ENCODE measurements at regions not wholly inside any gene's neighbourhood (a gene's known extent, or its start where the extent isn't known, plus 50 kb on each side); places are given as distances from the start of the nearest gene placed in this dataset.

- no peak for DNase-seq
These were observed 261.7 kb downstream of the GPD2 start for GRCh38 chr2:156697906-156698305.

GRCh38 chr2:156700681-156701080 is 264.5 kb downstream of the GPD2 start:
- no peak for DNase-seq

- no peak for DNase-seq
These were observed 266.4 kb downstream of the GPD2 start for GRCh38 chr2:156702541-156702940.

- no peak for DNase-seq
These were observed 267.5 kb downstream of the GPD2 start for GRCh38 chr2:156703642-156704041.

GRCh38 chr2:156704132-156704531 is 268.0 kb downstream of the GPD2 start:
- no peak for DNase-seq

- no peak for DNase-seq
These were observed 268.4 kb downstream of the GPD2 start for GRCh38 chr2:156704617-156705016.

GRCh38 chr2:156706576-156706975 is 270.4 kb downstream of the GPD2 start:
- DNase-seq: no peak

- no peak for DNase-seq
These were observed 271.9 kb downstream of the GPD2 start for GRCh38 chr2:156708051-156708450.

GRCh38 chr2:156709091-156709490 is 272.9 kb downstream of the GPD2 start:
- no peak for DNase-seq

- no peak for DNase-seq
These were observed 282.9 kb downstream of the GPD2 start for GRCh38 chr2:156719036-156719435.

- DNase-seq: no peak
These were observed 291.7 kb downstream of the GPD2 start for GRCh38 chr2:156727867-156728266.

- DNase-seq: no peak
These were observed 292.1 kb downstream of the GPD2 start for GRCh38 chr2:156728328-156728727.

GRCh38 chr2:156731506-156731905 is 295.3 kb downstream of the GPD2 start:
- DNase-seq: no peak

GRCh38 chr2:156736950-156737349 is 300.8 kb downstream of the GPD2 start:
- DNase-seq: no peak

- DNase-seq: no peak
These were observed 303.1 kb downstream of the GPD2 start for GRCh38 chr2:156739301-156739700.

- no peak for DNase-seq
These were observed 309.4 kb downstream of the GPD2 start for GRCh38 chr2:156745619-156746018.

- no peak for DNase-seq
These were observed 312.0 kb downstream of the GPD2 start for GRCh38 chr2:156748221-156748620.

GRCh38 chr2:156752042-156752441 is 315.9 kb downstream of the GPD2 start:
- DNase-seq: no peak

- DNase-seq: no peak
These were observed 317.6 kb downstream of the GPD2 start for GRCh38 chr2:156753766-156754165.

- DNase-seq: no peak
These were observed 320.3 kb downstream of the GPD2 start for GRCh38 chr2:156756516-156756915.

GRCh38 chr2:156763174-156763573 is 327.0 kb downstream of the GPD2 start:
- DNase-seq: no peak

- no peak for DNase-seq
These were observed 328.9 kb downstream of the GPD2 start for GRCh38 chr2:156765043-156765442.

GRCh38 chr2:156765450-156765849 is 329.3 kb downstream of the GPD2 start:
- no peak for DNase-seq

GRCh38 chr2:156769802-156770201 is 333.6 kb downstream of the GPD2 start:
- DNase-seq: no peak

- DNase-seq: no peak
These were observed 342.7 kb downstream of the GPD2 start for GRCh38 chr2:156778916-156779315.

All from NCI-H2081 treated with DMSO at 0.1 percent for 48 hours (cell line).